ENCODE measurements at regions not wholly inside any gene's neighbourhood (a gene's known extent, or its start where the extent isn't known, plus 50 kb on each side); places are given as distances from the start of the nearest gene placed in this dataset.
A peak's percentile ranks its signal among the peaks of the same experiment; 100 is the strongest.
"Not testable (repeated sequence)": the region's sequence is repeated elsewhere in the genome, so short reads cannot be mapped to it uniquely, and the experiment has no call there.

DNA sequence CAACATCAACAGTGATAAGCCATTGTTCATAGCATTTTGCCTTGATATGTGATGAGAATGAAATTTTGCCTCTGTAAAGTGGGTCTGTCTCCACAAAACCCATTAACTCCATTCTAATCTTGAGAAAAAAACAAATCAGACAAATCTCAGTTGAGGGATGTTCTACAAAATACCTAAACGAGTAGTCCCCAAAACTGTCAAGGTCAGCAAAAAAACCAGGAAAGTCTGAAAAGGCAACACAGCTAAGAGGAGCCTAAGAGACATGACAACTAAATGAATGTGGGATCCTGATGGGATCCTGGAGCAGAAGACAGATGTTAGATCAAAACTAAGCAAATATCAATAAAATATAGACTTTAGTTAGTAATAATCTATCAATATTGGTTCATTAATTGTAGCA lies 431.6 kb upstream of the SPTLC3 start:
- no peak for DNase-seq (ENCODE audit: low spot score)

DNA sequence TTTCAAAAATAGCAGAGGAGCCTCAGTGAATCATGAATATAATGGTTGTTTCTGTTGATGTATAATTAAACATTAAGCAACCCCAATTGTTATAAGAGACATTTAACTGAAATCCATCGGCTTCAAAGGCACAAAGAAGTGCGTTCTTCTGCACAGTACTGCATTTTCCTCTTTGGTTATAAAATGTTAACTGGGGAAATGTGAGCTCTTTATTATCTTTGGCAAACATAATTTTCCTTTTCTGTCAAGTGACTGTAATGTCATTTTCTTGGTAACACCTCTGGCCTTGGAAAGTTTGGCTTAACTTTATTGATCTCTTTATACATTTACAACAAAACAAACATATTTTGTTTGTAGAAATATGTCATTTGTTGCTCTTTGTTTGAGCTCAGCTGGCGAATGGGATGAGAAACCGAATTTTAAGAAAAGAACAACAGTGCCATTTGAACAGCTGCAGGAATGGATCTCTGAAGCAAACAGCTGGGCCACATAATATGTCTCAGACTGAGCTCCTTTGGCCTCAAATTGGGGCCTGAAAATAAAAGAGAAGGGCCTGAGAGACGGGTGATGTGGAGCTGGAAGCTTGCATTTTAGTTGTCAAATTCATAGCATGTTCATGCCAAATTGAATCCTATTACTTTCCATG lies 427.0 kb upstream of the SPTLC3 start:
- DNase-seq (ENCODE audit: low spot score): no peak

DNA sequence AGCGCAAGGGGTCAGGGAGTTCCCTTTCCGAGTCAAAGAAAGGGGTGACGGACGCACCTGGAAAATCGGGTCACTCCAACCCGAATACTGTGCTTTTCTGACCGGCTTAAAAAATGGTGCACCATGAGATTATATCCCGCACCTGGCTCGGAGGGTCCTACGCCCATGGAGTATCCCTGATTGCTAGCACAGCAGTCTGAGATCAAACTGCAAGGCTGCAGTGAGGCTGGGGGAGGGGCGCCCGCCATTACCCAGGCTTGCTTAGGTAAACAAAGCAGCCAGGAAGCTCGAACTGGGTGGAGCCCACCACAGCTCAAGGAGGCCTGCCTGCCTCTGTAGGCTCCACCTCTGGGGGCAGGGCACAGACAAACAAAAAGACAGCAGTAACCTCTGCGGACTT lies 426.1 kb upstream of the SPTLC3 start:
- not testable (repeated sequence) for DNase-seq (ENCODE audit: low spot score)

DNA sequence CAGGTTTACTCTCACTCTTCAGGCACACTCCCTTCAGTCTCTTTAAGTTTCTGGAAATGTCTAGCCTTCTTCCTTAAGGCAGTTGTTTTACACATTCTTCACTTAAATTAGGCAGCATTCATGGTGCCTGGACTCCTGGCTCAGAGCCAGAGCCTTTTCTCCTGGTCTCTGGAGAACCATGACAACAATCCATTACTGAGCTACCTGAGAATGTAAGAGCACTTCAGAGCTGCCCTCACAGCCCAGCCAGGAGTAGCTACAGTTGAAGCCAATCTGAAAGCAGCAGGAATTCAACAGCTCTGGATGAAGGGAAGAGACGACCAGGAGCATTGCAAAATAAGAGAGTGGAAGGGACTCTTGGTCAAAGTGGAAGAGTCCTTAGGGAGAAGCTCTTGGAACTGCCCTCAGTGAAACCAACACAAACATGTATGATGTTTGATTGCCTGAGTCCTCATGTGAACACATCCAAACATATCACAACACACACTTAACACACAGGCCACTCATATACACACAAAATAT lies 416.8 kb upstream of the SPTLC3 start:
- DNase-seq (ENCODE audit: low spot score): no peak

DNA sequence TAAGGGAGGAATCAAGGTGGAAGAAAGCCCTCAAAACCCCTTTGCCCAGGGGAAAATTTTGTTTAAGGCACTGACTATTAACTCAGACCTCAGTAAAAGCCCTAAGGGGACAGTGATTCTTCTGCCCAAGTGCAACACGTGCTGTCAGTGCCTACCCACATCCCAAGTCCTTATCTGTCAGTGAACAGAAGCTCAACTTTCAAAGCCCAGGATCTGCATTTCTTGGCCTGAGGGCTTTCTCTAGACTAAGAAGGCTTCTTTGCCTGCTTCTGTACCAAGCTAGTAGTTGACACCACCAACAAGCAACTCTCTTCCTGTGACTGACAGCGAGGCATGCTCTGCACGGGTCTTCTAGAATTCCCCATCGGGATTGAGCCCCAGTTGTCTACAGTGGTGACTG lies 416.0 kb upstream of the SPTLC3 start:
- DNase-seq (ENCODE audit: low spot score): no peak

DNA sequence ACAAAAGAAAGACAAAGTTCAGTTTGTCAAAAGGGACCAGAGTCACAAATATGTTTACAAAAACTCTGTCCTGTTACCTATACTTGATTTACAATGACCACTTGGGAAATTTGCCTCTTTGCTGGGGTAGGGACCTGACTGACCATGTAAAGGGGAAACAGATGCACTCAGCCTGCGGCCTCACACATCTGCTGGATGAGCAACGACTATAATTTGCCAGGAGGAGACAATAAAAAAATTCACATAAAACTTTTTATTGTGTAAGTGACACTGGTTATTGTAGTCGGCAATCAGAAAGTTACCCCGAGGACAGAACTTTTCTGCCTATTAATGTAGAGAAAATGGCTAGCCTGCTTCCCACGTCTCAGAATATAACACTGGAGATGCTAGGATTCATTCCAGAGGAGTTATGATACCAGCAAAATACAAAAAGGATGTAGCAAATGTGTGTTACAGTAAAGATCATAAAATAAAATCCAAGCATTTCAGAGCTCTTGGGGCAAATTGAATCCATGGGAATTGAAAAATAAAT lies 415.4 kb upstream of the SPTLC3 start:
- no peak for DNase-seq (ENCODE audit: low spot score)

DNA sequence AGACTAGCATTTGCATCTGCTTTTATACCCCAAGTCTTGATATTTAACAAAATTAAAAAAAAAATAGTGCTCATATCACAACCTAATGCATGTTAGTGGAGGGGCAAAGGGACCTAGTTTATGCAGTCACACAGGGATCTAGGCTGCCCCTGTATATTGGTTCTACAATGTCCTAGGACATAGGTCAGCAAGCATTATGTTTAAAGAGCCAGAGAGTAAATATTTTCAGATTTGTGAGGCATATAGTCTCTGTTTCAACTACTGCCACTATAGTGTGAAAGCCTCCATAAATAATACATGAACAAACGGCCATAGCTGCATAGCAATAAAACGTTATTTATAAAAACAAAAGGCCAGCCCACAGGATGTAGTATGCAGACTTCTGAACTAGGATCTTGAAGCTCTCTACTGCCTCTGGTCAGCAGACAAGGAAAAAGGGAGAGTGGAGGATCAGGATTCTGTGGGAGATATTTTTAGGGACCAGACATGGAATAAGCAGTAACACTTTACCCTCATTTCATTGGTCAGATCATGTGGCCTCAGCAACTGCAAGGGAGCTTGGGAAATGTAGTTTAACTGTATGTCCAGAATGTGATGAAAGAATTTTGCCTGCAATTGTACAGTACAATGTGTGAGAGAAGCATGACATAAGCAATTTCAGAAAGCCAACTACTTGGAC lies 414.2 kb upstream of the SPTLC3 start:
- DNase-seq (ENCODE audit: low spot score): peak; percentile 31

DNA sequence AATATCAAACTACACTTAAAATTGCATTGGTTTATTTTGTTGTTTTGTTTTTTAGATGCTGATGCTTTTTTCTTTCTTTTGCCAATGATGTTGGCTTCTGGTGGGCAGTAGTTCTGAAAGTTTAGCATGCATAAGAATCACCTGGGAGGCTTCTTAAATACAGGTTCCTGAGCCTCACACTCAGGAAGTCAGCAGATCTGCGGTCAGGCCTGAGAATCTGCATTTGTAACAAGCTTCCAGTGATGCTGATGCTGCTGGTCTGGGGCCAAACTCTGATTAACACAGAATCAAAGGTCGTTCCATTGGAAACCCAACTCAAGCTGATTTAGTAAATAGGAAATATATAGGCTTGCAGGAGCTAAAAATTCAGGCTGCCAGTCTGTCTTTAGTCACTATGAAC lies 412.9 kb upstream of the SPTLC3 start:
- no peak for DNase-seq (ENCODE audit: low spot score)

DNA sequence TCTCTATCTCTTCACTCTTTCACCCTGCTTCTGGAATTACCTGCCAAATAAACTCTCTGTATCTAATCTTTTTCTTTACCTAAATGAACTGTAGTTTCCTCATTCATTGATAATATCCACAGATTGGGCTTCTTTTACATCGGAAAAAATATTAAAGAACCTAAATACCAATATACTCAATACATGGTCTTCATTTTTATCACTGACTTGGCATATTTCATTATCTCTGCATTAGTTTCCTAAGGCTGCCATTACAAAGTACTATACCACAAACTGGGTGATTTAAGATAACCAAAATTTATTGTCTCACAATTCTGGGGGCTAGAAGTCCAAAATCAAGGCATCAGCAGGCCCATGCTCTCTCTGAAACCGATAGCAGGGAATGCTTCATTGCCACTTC lies 411.9 kb upstream of the SPTLC3 start:
- no peak for DNase-seq (ENCODE audit: low spot score)

DNA sequence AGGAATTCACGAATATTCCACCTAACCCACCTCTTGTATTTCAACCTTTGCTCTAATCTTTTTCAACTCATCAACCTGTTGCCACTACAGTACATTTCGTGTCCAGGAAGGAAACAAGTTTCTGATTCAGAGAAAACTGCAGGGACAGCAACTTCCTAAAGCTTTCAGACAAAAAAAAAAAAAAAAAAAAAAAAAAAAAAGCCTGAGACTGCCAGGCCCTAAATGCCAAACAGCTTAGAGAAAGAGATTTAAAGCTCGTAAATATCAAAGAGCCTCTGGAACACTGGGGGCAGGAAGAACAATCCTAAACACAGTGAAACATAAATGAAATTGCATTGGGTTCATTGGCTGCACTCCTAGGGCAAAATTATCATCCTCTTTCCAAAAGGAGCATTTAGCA lies 411.2 kb upstream of the SPTLC3 start:
- no peak for DNase-seq (ENCODE audit: low spot score)

DNA sequence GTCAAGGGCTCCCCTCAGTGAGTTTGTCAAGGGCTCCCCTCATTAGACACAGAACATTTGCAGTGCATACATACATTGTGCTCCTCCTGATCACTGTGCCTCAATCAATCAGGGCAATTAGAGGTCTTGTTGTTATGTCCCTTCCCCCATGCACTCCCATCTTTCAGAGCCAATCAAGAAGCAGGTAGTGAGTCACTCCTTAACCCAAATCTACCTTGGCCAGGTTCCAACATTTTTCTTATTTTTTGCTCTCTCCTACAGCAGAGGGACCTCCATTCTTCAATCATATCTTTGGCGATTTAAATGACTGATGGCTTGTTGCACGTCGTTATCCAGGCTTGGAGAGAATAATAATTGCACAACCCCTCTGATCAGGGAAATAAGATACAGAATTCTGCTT lies 409.9 kb upstream of the SPTLC3 start:
- no peak for DNase-seq (ENCODE audit: low spot score)

DNA sequence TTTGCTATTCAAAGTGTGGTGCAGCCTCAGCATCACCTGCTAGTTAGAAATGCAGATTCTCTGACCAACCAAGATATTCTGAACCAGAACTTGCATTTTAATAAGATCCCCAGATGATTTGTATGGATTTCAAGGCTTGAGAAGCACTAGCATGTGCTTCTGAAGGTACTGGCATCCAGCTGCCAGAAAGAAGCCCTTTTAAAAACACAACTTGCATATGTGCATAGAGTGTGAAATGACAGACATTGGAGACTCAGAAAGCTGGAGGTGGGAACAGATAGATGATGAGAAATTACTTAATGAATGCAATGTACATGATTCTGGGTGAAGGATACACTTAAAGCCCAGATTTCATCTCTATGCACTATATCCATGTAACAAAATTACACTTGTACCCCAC lies 409.3 kb upstream of the SPTLC3 start:
- DNase-seq (ENCODE audit: low spot score): no peak

DNA sequence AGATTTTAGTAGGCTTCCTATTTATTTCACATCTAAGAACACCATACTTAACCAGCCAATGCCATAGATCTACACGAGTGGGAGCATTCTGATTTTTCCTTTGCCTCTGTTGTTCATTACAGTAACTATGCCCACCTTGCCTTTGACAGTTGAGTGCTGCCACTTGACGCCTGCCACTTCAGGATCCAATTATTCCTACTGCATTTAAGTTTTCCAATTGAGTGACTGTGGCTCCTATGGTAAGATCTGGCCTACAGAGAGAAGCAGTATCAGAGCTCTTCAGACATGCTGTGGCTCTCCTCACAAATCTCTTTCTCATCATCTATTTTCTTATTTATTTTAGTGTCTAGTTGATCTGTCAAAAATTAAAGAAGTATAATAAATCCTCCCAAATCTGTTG lies 403.0 kb upstream of the SPTLC3 start:
- no peak for DNase-seq (ENCODE audit: low spot score)

DNA sequence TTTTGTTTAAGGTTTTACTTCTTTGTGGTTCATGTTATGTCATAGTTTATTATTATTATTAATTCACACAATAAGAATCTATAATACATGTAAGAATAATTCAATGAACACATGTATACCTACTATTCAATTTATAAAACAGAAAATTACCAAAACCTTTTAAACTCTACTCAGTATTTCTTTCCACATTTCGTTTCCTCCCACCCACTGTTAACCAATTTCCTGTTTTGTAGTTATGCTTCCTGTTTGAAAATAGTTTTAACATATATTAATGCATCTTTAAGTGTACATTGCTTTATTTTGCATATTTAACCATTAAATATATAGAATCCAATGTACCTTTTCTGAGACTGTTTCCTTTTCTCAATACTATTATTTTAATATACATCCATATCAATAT lies 397.9 kb upstream of the SPTLC3 start:
- DNase-seq (ENCODE audit: low spot score): no peak

DNA sequence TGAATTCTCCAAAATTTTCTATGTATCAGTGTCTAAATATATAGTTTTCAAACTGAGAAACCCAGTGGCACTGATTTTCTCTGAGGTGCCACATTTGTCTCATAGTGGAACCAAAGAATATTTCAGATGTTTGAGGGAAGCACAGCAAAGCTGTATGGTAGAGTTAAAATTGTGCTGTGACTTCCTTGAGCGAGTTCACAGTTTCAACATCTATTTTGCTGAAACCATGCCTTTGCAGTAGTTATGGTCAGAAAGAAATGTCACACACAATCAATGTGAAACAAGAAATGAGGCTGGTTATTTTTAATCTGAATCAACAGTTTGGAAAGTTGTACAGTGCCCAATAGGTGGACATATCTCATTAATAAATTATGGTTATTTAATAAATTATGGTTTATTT lies 394.0 kb upstream of the SPTLC3 start:
- no peak for DNase-seq (ENCODE audit: low spot score)

DNA sequence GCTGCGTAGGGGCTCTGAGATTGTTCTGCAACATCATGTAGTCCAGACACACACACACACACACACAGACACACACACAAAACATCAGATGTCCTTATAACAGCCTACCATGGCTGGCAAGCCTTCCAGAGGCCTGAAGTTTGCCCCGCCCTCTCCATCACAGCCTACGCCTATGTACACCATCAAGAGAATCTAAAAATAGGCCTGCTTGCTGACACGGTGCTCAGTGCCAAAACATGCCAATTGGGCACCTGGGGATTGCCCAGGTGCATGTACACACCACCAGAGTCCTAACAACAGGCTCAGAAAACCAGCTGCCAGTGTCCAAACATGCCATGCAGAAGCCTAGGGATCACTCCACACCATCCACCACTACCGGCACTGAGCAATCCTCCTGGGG lies 391.7 kb upstream of the SPTLC3 start:
- DNase-seq (ENCODE audit: low spot score): no peak

DNA sequence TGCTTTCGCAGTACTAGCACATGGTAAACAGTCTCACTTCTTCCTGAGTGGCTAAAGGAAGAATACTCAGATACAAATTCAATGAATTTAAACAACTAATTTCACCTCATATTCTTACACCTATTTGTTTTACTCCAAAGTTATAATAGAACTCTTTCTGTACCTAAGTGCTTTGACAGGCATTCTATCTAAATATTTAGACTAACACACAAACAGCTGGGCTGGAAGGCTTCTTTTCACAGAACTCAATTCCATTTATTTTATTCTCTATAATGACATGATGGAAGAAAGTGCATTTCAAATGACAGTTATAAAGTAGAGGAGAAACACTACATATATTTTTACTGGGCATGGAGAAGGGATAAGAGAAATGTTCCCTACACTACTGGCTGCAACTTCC lies 384.9 kb upstream of the SPTLC3 start:
- DNase-seq (ENCODE audit: low spot score): no peak

DNA sequence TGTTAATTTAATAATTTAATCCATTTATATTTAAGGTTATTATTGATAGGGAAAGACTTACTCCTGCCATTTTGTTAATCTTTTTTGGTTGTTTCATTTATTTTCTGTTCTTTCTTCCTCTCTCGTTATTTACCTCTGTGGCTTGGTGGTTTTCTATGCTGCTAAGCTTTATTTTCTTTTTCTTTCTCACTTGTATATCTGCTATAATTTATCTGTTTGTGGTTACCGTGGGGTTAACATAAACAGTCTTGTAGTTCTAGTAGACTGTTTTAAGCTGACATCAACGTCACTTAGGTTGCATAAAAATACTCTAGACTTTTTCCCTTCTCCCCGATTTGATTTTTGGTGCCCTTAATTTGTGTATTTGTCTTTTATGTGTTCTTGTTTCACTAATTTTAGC lies 381.3 kb upstream of the SPTLC3 start:
- no peak for DNase-seq (ENCODE audit: low spot score)

DNA sequence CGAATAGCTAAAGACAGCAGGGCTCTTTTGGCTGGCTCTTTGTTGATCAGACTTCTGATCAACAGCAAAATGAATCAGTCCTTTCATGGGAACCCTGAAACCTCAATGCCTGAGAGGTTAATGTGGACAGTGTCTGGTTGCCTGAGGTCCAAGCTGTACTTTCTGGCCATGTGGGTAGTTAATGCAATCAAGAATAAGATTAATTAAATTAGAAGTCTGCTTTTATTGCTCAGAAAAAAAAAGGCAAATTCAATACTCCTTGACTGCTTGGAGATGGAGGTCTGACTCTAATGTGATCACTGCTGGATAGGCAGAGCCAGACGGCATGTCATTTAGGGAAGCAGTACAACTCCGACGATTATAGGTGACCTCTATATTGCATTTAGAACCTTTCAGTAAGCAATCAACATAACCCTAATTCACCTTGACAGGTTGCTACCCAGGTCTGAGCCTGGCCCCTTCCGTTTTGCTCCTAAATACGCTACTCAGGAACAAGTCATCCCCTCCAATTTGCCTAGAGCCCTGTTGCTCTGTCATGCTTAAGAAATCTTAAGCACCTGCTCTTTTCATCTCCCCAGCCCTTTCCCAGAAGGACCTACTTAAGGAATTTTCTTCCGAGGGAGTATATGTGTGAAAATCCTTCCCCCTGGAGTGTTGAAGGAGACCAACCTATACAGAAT lies 370.0 kb upstream of the SPTLC3 start:
- no peak for DNase-seq (ENCODE audit: low spot score)

DNA sequence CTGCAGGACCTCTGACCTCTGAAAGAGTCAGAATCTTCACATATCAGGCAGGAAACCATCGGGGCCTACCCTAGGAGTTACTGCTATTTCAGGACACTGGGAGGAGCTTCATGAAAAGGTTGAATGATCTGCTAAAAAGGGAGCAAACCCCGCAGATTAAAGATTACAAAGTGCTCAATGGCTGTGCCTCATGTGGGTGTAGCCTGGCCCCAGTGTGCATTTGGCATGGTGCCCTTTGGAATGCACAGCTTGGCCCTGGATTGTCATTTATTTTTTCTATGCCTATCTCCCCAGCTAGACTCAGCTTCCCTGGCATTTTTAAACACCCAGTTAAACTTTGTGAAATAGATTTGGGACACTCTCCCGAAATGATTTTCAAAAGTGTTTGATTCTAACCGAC lies 368.5 kb upstream of the SPTLC3 start:
- no peak for DNase-seq (ENCODE audit: low spot score)

DNA sequence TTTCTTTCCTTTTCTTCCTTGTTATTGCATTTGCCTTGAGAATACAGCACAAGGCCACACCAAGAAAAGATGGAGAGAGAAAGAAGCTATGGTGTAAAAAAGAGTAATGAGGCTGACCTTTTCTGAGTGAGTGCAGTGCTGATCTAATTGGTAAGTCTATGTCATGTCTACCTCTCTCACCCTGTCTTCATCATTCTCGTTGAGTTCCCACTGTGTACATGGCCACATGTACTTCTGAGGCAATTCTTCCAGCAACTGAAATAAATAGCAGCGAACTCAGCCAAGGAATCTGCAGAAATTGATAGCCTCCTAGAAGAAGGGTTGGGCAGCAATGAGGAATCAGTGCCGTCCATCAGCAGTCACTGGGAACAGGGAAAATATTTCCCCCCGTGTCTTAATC lies 367.2 kb upstream of the SPTLC3 start:
- DNase-seq (ENCODE audit: low spot score): no peak

DNA sequence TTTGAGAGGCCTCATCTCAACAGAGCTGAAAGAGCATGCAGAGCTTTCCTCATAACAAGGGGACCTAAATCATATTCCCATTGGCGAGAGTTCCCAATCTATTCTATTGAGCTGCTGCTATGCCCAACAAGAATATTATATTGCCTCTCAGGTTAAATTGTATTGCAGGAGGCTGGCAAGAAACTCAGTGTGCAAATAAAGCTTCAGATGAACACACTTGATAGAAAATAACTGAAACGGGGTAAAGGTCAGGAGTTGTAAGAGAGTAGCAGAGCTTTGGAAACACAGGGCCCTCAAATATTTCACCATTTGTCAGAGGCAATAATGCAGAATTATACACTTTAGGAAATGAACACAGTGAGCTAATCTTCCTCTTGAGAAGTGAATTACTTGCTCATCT lies 364.3 kb upstream of the SPTLC3 start:
- no peak for DNase-seq (ENCODE audit: low spot score)

DNA sequence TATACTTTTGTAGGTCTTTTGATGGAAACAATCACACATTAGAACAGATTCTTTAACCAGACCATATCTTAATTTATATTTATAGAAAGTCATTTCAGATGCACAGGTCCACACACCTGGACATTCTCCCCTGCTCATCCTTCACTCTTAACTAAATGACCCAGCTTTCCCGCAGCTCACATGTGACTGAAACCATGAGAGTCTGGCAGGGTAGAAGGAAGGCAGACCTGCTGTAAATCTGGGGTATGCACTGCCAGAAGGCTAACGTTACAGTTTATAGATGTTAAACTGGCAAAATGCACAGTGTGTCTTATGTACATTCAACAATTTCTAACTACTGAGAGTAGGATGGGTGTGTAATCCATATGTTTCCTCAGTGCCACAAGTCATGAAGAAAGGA lies 359.5 kb upstream of the SPTLC3 start:
- DNase-seq (ENCODE audit: low spot score): no peak

Data from HT-29 (cell line).